Memory B cell (primary cell): ENCODE measurements at regions not wholly inside any gene's neighbourhood (a gene's known extent, or its start where the extent isn't known, plus 50 kb on each side); places are given as distances from the start of the nearest gene placed in this dataset.

Source experiments
- ATAC-seq: fragments of 150-1000 bp; cut with Tn5 transposase; 2 replicates; pipeline ENCODE4 v1.10.0; 2021; ENCODE audit warnings: low read depth, mild to moderate bottlenecking, moderate library complexity
- DNase-seq, 2 donors: peaks; one replicate each; pipeline ENCODE4 v3.0.0; 2022; ENCODE audit warnings: low spot score in 2 of 2
- H3K27ac Mint-ChIP-seq: one replicate; pipeline ENCODE4 v1.8.0; 2022; ENCODE audit warnings: mild to moderate bottlenecking, moderate library complexity, mixed read lengths
- H3K27me3 Mint-ChIP-seq: one replicate; pipeline ENCODE4 v1.8.0; 2022; ENCODE audit warnings: mixed read lengths
- H3K36me3 Mint-ChIP-seq: one replicate; pipeline ENCODE4 v1.8.0; 2022; ENCODE audit warnings: mild to moderate bottlenecking, mixed read lengths
- H3K4me1 Mint-ChIP-seq: one replicate; pipeline ENCODE4 v1.8.0; 2022; ENCODE audit warnings: mixed read lengths
- H3K4me3 Mint-ChIP-seq: one replicate; pipeline ENCODE4 v1.8.0; 2022; ENCODE audit warnings: mild to moderate bottlenecking, moderate library complexity, mixed read lengths
- H3K9me3 Mint-ChIP-seq: one replicate; pipeline ENCODE4 v1.8.0; 2022; ENCODE audit warnings: mixed read lengths

DNA sequence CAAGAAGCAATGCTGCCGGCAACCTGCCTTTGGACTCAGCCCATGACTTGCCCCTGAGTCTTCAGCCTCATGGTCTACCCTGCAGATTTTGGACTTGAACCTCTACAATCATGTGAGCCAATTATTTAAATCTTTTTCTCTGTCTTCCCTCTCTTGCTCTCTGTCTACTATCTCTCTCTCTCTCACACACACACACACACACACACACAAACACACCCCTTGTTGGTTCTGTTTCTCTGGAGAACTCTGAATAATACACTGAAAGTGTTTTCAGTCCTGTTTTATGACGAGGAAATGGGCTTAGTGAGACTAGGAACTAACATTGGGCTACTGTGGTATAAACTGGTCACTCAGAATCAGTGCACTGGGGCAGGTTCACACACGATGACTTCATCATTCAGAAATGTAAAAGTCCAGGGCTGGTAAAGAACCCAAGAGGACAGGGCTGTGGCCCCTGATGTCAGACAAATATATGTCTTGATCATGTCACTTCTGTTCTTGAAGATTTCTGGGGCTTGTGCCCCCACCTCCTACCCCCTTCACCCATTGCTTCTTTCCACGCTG, 266.1 kb upstream of the SIX2 start:
- ATAC-seq, result no peak
- H3K27ac Mint-ChIP-seq, result no peak overlapping the region
- peaks cover 4% of the 10 kb centered on the region for H3K27me3 Mint-ChIP-seq
- H3K4me1 Mint-ChIP-seq, result no peaks in the 10 kb centered on the region
- H3K9me3 Mint-ChIP-seq, result no peaks in the 10 kb centered on the region
- no peak for DNase-seq
- no peak overlapping the region for H3K4me3 Mint-ChIP-seq
- no peaks in the 10 kb centered on the region for H3K36me3 Mint-ChIP-seq

DNA sequence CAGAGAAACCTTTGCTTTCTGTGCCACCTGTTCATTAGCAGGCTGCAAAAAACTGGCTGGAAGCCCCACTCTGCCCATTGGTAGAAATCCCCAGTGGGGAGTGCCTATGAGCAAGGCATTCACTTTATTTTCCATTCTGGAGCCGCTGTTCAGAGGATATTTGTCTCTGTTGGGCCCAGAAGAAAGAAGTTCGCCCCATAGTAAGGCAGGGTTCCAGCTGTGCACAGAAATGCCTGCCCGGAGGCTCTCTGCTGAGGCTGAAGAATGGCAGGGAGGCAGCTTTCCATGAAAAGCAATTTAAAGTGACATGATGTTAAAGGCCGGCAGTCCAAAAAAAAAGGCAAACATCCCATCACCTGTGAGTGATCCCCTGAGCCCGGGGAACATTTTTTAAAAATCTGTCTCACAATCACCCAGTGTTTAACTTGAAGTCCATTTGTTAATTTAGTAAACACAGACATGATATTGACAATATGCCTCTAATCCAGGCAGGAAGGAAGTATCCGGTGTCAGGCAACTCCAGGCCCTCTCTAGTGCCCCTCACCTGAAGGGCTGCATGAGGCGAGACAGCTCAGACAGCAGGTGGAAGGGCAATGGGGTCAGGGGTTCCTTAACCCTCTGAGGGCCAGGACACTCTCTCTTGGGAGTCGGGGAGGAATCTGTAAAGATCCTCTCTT, 265.1 kb upstream of the SIX2 start:
- Mint-ChIP-seq H3K9me3 (no peaks in the 10 kb centered on the region), H3K4me3 (no peak overlapping the region), H3K4me1 (no peaks in the 10 kb centered on the region), H3K36me3 (no peaks in the 10 kb centered on the region), H3K27ac (no peak overlapping the region), H3K27me3 (peaks cover 4% of the 10 kb centered on the region)
- no peak for DNase-seq
- ATAC-seq, result no peak

DNA sequence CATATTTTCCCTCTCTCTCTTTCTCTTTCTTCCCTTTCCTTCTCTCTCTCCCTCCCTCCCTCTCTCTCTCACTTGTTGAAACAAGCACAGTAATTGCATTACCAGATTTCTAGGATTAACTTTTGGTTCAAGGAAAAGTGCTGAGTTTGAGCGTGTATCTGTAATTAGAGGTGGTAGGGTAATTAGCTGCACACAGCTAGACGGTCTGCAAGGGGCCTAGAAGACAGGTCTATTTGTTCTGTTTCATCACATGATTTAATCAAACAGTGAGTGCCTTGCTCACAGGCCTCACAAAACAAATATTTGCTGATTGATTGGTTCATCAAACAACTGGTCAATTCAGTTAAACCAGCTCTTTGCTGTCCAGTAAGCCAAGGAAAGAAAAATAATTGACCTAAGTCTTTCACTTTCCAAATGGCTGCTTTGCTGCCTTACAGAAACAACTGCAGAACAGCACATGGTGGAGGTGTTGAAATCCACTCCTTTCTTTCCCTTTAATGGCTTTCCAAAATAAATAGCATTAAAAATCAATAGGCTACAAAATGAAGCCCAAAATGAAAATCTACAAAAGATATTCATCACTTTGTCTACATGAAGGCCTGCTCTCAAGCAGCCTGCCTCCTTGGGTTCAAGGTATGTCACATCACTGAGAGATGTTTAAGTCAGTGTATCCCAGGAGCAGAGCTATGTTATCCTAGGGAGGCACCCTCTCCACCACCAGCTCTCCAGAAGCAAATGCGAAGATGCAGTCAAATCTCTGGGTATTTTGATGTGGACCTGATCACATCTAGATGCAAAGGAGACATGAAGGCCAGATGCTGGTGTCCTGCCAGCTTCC, 264.4 kb upstream of the SIX2 start:
- ATAC-seq, result no peak
- peaks cover 6% of the 10 kb centered on the region for H3K27me3 Mint-ChIP-seq
- H3K4me3 Mint-ChIP-seq, result no peak overlapping the region
- no peaks in the 10 kb centered on the region for H3K4me1 Mint-ChIP-seq
- no peak for DNase-seq
- H3K36me3 Mint-ChIP-seq, result no peaks in the 10 kb centered on the region
- no peaks in the 10 kb centered on the region for H3K9me3 Mint-ChIP-seq
- no peak overlapping the region for H3K27ac Mint-ChIP-seq

DNA sequence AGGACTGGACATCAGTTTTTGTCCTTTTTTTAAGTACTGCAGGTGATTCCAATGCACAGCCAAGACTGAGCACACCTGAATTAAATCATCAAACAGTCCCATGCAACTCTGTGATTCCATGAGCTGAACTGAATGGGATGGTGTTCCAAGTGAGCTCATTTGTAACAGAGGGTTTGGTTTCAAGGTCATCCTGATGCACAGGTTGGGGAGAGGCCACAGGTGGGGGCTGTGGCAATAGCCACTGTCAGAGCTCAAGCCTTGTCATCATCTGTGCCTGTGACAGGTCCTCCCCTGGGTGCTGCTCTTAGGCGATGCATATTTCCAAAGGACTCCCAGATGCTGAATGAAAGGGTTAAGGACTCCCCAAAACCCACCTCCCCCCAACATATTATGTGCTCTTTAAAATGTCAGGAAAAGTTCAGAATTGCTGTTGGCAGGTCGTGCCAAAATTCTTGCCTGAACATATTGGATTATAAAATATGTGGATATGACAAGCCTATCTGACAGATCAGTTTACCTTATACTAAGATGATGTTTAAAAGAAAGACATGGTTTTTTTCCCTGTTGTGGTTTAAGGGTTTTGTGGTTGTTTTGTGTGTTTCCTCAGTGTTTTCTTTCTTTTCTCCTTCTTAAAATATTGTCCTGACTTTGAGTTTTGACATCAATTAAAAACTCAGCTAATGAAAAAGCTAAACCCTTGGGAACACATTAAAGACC, 263.5 kb upstream of the SIX2 start:
- H3K4me1 Mint-ChIP-seq, result no peaks in the 10 kb centered on the region
- ATAC-seq, result no peak
- DNase-seq, result no peak
- H3K36me3 Mint-ChIP-seq, result no peaks in the 10 kb centered on the region
- no peak overlapping the region for H3K27ac Mint-ChIP-seq
- H3K27me3 Mint-ChIP-seq, result peaks cover 8% of the 10 kb centered on the region
- H3K4me3 Mint-ChIP-seq, result no peak overlapping the region
- no peaks in the 10 kb centered on the region for H3K9me3 Mint-ChIP-seq

DNA sequence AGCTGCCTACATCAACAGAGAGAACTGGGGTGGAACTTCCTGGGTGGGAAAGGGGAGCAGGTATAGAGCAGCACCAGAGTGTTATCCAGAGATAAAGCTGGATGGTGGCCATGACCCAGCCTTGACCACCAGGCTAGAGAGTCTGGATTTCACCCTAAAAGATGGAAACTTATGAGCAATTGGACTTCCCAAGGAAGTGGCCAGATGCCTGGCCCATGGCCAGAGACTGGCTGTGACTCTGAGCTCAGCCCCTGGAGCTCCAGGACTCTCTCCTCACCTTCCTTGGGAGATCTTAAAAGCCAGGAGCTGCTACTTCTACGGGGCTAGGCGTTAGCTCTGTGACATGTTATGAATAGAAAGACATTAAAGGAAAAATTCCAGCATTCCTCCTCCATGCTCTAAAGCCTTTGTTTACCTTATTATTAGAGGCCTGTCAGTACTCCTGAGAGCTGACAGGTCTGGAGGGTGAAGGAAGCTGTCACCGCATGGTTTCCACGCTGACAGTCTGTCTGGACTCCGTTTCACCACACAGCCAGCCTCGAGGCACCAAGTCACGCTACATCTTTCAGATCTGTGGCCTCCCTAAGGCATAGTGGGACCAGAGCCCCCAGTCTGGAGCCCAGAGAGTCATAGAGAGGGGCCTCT, 260.0 kb upstream of the SIX2 start:
- H3K9me3 Mint-ChIP-seq, result no peaks in the 10 kb centered on the region
- no peak overlapping the region for H3K27ac Mint-ChIP-seq
- DNase-seq, result no peak
- H3K27me3 Mint-ChIP-seq, result peaks cover 13% of the 10 kb centered on the region
- no peaks in the 10 kb centered on the region for H3K36me3 Mint-ChIP-seq
- no peak for ATAC-seq
- no peak overlapping the region for H3K4me3 Mint-ChIP-seq
- no peaks in the 10 kb centered on the region for H3K4me1 Mint-ChIP-seq

DNA sequence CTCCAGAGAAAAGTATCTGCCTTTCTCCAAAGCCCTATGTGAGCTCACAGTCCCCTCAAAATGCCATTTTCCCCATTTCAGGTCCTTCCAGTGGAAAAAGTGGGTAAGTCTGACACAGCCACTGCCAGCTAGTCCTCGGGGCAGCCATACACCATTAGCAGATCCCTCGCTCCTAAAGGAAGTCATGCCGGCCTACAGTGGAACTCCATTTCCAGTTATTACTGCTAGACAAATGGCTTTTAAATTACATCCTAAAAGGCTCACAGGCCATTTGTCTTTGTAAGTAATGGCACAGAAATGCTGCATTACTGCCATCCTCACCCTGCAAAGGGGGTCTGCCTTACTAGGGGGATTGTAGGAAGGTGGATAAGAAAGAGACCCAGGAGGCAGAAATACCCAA, 259.4 kb upstream of the SIX2 start:
- H3K27ac Mint-ChIP-seq, result no peak overlapping the region
- H3K9me3 Mint-ChIP-seq, result no peaks in the 10 kb centered on the region
- ATAC-seq (no peak), DNase-seq (no peak)
- H3K27me3 Mint-ChIP-seq, result peaks cover 15% of the 10 kb centered on the region
- H3K4me3 Mint-ChIP-seq, result no peak overlapping the region
- H3K36me3 Mint-ChIP-seq, result no peaks in the 10 kb centered on the region
- no peaks in the 10 kb centered on the region for H3K4me1 Mint-ChIP-seq

DNA sequence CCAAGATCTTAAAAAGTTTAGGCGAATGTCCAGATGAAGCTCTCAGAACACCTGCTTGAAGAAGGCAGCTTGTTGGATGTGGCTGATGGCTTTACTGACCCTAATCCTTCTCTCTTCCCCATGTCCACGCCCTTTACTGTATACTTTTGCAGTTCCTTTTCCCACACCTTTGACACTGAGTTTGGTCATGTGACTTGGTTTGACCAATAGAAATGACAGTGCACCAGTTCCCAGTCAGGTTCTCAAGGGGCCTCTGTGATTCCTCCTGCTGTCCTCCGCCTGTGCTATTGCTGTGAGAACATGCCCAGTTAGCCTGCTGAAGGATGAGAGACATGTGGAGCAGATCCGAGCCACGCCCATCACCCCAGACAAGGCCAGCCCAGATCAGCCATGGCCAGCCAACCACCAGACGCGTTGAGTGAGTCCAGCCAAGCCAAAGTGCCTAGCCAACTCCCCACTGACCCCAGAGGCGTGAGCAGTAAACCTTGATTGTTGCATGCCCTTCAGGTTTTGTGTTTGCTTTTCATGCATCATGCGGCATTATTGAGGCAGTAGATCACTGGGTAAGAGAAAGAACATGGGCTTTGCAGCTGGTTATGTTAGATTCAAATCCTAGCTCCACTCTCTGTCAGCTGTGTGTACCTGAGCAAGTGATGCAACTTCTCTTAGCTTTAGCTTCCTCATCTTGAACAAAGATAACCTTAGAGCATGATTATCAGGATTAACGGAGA, 258.0 kb upstream of the SIX2 start:
- no peak overlapping the region for H3K27ac Mint-ChIP-seq

DNA sequence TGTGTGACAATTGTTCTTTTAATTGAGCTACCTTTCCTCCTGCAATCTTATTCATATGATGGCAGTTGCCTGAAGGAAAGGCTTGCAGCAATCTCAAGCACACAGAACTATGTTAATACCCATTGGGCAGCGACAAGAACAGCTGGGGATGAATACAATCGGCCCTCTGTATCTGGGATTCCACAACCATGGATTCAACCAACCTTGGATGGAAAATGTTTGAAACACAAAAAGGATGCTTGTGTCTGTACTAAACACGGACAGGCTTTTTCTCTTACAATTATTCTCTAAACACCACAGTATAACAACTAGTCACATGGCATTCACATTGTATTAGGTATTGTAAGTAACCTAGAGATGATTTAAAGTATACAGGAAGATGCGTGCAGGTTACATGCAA, 256.1 kb upstream of the SIX2 start:
- Mint-ChIP-seq H3K27me3 (peaks cover 21% of the 10 kb centered on the region), H3K36me3 (no peaks in the 10 kb centered on the region), H3K4me3 (no peak overlapping the region), H3K27ac (no peak overlapping the region), H3K4me1 (peaks cover 6% of the 10 kb centered on the region), H3K9me3 (no peaks in the 10 kb centered on the region)
- DNase-seq, result no peak
- ATAC-seq, result no peak

More for the DNA sequence above, 258.0 kb upstream of the SIX2 start:
- H3K4me3 Mint-ChIP-seq, result no peak overlapping the region
- no peak for ATAC-seq
- peaks cover 6% of the 10 kb centered on the region for H3K4me1 Mint-ChIP-seq
- no peaks in the 10 kb centered on the region for H3K36me3 Mint-ChIP-seq
- H3K27me3 Mint-ChIP-seq, result peaks cover 21% of the 10 kb centered on the region
- H3K9me3 Mint-ChIP-seq, result no peaks in the 10 kb centered on the region
- no peak for DNase-seq

DNA sequence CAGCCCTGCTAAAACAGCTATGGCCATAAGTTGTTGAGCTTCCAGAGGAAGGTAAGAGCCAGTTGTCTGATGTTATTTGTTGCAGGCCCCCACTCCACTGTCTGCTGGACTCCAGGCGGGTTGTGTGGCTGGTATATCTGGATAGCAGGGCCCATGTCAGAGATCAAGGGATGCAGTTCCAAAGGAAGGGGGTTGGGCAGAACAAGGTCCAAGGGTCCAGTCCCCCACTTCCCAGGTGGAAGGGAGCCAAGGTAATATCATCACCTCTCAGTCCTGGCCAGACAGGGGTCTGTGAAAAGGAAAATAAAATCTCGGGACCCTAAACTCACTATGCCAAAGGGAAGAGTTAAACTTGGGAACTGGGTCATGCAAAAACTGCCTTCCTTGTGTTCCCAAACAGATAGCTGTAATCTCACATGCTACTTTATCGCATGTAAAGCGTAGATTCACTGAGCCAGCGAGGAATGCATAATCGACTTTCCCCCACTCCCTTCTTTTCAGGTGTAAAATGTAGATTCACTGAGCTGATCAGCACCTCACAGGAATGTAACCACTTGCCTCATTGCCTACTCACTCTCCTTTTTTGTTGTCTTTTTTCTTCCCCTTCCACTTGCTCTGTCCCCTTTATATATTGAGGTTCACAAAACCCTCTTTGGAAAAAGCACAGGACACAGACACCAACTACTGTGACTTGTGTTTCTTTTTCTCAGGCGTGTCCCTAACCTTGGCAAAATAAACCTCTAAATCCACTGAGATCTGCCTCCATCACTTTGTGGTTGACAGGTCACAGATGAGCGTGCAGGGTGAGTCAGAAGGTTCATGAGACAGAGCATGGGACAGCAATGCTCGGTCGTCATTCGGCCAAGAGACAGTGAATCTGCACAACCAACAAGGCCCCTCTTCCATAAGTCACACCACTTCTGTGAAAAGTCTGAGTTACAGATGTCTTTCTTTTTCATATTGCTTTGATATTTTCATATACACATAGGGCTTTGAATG, 255.3 kb upstream of the SIX2 start:
- Mint-ChIP-seq H3K4me1 (peaks cover 6% of the 10 kb centered on the region), H3K27ac (no peak overlapping the region), H3K36me3 (no peaks in the 10 kb centered on the region), H3K4me3 (no peak overlapping the region), H3K9me3 (no peaks in the 10 kb centered on the region), H3K27me3 (peaks cover 21% of the 10 kb centered on the region)
- DNase-seq, result no peak
- no peak for ATAC-seq

DNA sequence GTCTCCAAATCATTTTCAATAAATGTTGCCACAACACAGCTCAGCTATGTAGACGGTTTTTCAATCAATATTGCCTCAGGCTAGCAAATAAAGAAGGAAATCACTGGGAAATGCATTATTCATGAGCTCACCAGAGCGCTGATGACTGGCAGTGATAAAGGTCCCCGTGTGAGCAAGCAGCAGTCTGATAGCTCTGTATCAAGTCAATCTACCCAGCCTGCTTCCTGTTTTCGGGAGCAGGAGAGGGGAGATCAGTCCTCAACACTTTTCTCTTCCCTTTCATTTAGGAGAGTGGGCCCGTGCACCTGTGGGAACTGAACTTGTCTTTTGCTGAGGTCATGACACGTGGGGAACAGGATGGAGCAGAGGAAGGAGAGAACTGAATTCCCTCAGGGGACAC, 253.9 kb upstream of the SIX2 start:
- no peaks in the 10 kb centered on the region for H3K36me3 Mint-ChIP-seq
- no peak overlapping the region for H3K4me3 Mint-ChIP-seq
- DNase-seq (no peak), ATAC-seq (no peak)
- H3K4me1 Mint-ChIP-seq, result peaks cover 6% of the 10 kb centered on the region
- no peak overlapping the region for H3K27ac Mint-ChIP-seq
- H3K9me3 Mint-ChIP-seq, result no peaks in the 10 kb centered on the region
- H3K27me3 Mint-ChIP-seq, result peaks cover 20% of the 10 kb centered on the region

DNA sequence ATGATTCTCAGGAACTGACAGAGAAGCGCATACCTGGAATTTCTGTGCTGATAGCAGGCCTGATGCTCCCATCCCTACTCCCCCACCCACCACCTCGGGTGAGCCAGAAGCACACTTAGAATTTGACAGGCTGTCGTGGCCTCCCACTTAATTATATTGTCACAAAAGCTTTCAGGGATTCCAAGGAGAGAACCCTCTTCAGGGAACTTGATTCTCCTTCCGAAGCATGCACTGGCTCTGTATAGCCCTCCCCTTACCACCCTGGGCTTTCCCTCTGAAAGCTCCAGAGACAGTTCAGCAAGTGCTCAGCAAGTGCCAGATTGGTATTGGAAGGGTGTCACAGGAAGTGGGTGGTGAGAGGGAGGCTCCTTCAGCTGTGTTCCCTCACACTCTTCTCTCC, 252.5 kb upstream of the SIX2 start:
- DNase-seq (no peak), ATAC-seq (no peak)
- Mint-ChIP-seq H3K9me3 (no peaks in the 10 kb centered on the region), H3K4me1 (peaks cover 6% of the 10 kb centered on the region), H3K27ac (no peak overlapping the region), H3K27me3 (peaks cover 16% of the 10 kb centered on the region), H3K36me3 (no peaks in the 10 kb centered on the region), H3K4me3 (no peak overlapping the region)

DNA sequence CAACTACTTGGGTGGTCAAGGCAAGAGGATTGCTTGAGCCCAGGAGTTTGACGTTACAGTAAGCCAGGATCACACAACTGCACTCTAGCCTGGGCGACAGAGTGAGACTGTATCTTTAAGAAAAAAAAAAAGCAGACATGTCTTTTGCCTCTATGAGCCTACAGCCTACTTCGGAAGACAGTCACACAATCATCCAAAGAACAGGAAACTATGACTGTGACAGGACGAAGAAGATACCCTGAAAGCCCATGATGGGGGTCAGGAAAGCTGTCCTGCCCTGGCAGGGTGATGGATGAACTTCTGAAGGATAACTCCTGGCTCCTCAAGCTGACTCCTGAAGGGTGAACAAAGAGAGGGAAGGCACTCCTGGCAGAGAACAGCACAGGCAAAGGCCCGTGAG, 251.7 kb upstream of the SIX2 start:
- H3K9me3 Mint-ChIP-seq, result no peaks in the 10 kb centered on the region
- no peak for DNase-seq
- H3K4me1 Mint-ChIP-seq, result peaks cover 6% of the 10 kb centered on the region
- H3K27me3 Mint-ChIP-seq, result peaks cover 17% of the 10 kb centered on the region
- no peaks in the 10 kb centered on the region for H3K36me3 Mint-ChIP-seq
- H3K27ac Mint-ChIP-seq, result no peak overlapping the region
- ATAC-seq, result no peak
- no peak overlapping the region for H3K4me3 Mint-ChIP-seq
